IMR-90 (cell line): ENCODE measurements at regions not wholly inside any gene's neighbourhood (a gene's known extent, or its start where the extent isn't known, plus 50 kb on each side); places are given as distances from the start of the nearest gene placed in this dataset.
A peak's percentile ranks its signal among the peaks of the same experiment; 100 is the strongest.
"Not testable (repeated sequence)": the region's sequence is repeated elsewhere in the genome, so short reads cannot be mapped to it uniquely, and the experiment has no call there.

Experiments used
- ATAC-seq: fragments of 200-7000 bp; cut with Tn5 transposase; 2 replicates; pipeline ENCODE4 v1.9.1; 2020; ENCODE audit warnings: low read depth, mild to moderate bottlenecking, moderate library complexity
- BruUV-seq: library from RNA; stranded (reverse); fragments of 400-500 nt; replicated peaks from 2 replicates; lab custom pipeline; 2021; lab: Mats Ljungman, UMichigan
- CTCF ChIA-PET: fragments of 300-600 bp; formaldehyde crosslinking; extraction: SDS; loops from one replicate; lab custom pipeline; 2021; ENCODE audit warnings: antibody characterized with exemption; lab: Yijun Ruan, JAX
- POLR2A ChIA-PET: fragments of 300-600 bp; sonication (Branson Sonifier 250); formaldehyde crosslinking; loops from one replicate; lab custom pipeline; 2022; ENCODE audit warnings: antibody characterized with exemption; ENCODE audit not compliant: unreplicated experiment; lab: Charles Lee
- DNase-seq: peaks from one replicate; pipeline ENCODE4 v3.0.0; 2013
- H2AFZ ChIP-seq: replicated peaks from 2 replicates; pipeline ENCODE3; 2013; ENCODE audit warnings: low read length, mild to moderate bottlenecking; ENCODE audit not compliant: poor library complexity
- H2AK5ac ChIP-seq: 2 replicates; pipeline ENCODE4 v1.6.1; 2013; ENCODE audit warnings: low read depth, low read length, inconsistent platforms
- H2AK9ac ChIP-seq: replicated peaks from 2 replicates; pipeline ENCODE3; 2013; ENCODE audit warnings: mild to moderate bottlenecking, low read depth, low read length, moderate library complexity; ENCODE audit not compliant: poor library complexity
- H2BK120ac ChIP-seq: 2 replicates; pipeline ENCODE4 v1.6.1; 2013; ENCODE audit warnings: low read depth, low read length, inconsistent platforms
- H2BK15ac ChIP-seq: 3 replicates; pipeline ENCODE4 v1.6.1; 2013; ENCODE audit warnings: low read depth, low read length, inconsistent platforms
- H2BK20ac ChIP-seq: 2 replicates; pipeline ENCODE4 v1.6.1; 2013; ENCODE audit warnings: low read depth, mild to moderate bottlenecking, inconsistent platforms, low read length, moderate library complexity
- H2BK5ac ChIP-seq: 2 replicates; pipeline ENCODE4 v1.6.1; 2013; ENCODE audit warnings: mild to moderate bottlenecking, low read depth, low read length, inconsistent platforms; ENCODE audit not compliant: poor library complexity, severe bottlenecking
- H3K14ac ChIP-seq: replicated peaks from 2 replicates; pipeline ENCODE4 v1.6.1; 2013; ENCODE audit warnings: low read depth, low read length, inconsistent platforms
- H3K18ac ChIP-seq: 2 replicates; pipeline ENCODE4 v1.6.1; 2013; ENCODE audit warnings: low read depth, low read length, control low read depth
- H3K23ac ChIP-seq: 2 replicates; pipeline ENCODE4 v1.6.1; 2013; ENCODE audit warnings: low read depth, low read length, inconsistent platforms
- H3K27ac ChIP-seq: 2 replicates; pipeline ENCODE4 v1.5.1; 2013; ENCODE audit warnings: mild to moderate bottlenecking, control low read depth, low read length; ENCODE audit not compliant: insufficient read depth
- H3K27me3 ChIP-seq: 2 replicates; pipeline ENCODE4 v1.6.1; 2013; ENCODE audit warnings: low read length; ENCODE audit not compliant: control insufficient read depth, insufficient read depth
- H3K36me3 ChIP-seq: 2 replicates; pipeline ENCODE4 v1.6.1; 2013; ENCODE audit warnings: low read length, mixed read lengths; ENCODE audit not compliant: control insufficient read depth, insufficient read depth
- H3K4ac ChIP-seq: 2 replicates; pipeline ENCODE4 v1.6.1; 2013; ENCODE audit warnings: low read depth, low read length, inconsistent platforms
- H3K4me1 ChIP-seq: 2 replicates; pipeline ENCODE4 v1.6.1; 2013; ENCODE audit warnings: low read length, mixed read lengths; ENCODE audit not compliant: control insufficient read depth, insufficient read depth
- H3K4me2 ChIP-seq: 2 replicates; pipeline ENCODE4 v1.6.1; 2013; ENCODE audit warnings: low read depth, mild to moderate bottlenecking, control low read depth, low read length, moderate library complexity
- H3K4me3 ChIP-seq: 2 replicates; pipeline ENCODE4 v1.5.1; 2013; ENCODE audit warnings: low read depth, mild to moderate bottlenecking, control low read depth, low read length, moderate library complexity; ENCODE audit not compliant: insufficient read depth
- H3K56ac ChIP-seq: 2 replicates; pipeline ENCODE4 v1.6.1; 2013; ENCODE audit warnings: low read length, inconsistent platforms; ENCODE audit not compliant: insufficient read depth; ENCODE audit errors: extremely low read depth
- H3K79me1 ChIP-seq, 2 experiments: 2 replicates each; pipeline ENCODE4 v1.6.1; 2013; ENCODE audit warnings: low read length in 2 of 2, inconsistent platforms in 1 of 2, low read depth in 1 of 2
- H3K9ac ChIP-seq: 2 replicates; pipeline ENCODE4 v1.6.1; 2013; ENCODE audit warnings: low read depth, low read length, control low read depth
- H3K9me1 ChIP-seq: 2 replicates; pipeline ENCODE4 v1.6.1; 2013; ENCODE audit warnings: low read length, inconsistent platforms; ENCODE audit not compliant: insufficient read depth
- H3K9me3 ChIP-seq: 2 replicates; pipeline ENCODE4 v1.6.1; 2013; ENCODE audit warnings: low read length; ENCODE audit not compliant: control insufficient read depth, insufficient read depth
- H4K20me1 ChIP-seq: 2 replicates; pipeline ENCODE4 v1.6.1; 2013; ENCODE audit warnings: low read length, inconsistent platforms; ENCODE audit not compliant: insufficient read depth
- H4K5ac ChIP-seq: 2 replicates; pipeline ENCODE4 v1.6.1; 2013; ENCODE audit warnings: mild to moderate bottlenecking, low read depth, low read length, control low read depth
- H4K8ac ChIP-seq, 2 experiments: 2 replicates each; pipeline ENCODE4 v1.6.1; 2013; ENCODE audit warnings: low read depth in 2 of 2, low read length in 2 of 2, control low read depth in 1 of 2, inconsistent platforms in 1 of 2
- H4K91ac ChIP-seq: 2 replicates; pipeline ENCODE4 v1.6.1; 2013; ENCODE audit warnings: low read depth, low read length, inconsistent platforms; ENCODE audit not compliant: insufficient read depth
- BHLHE40 ChIP-seq: fragments of 150-350 bp; IDR thresholded peaks from 2 replicates; pipeline ENCODE4 v1.6.1; 2016; ENCODE audit warnings: mild to moderate bottlenecking, low read depth, low read length
- CEBPB ChIP-seq: IDR thresholded peaks from 2 replicates; pipeline ENCODE4 v1.6.1; 2012; ENCODE audit warnings: low read depth, low read length, improper control_type of control experiment
- ELK1 ChIP-seq: fragments of 150-350 bp; IDR thresholded peaks from 2 replicates; pipeline ENCODE4 v1.6.1; 2016; ENCODE audit warnings: low read depth, mild to moderate bottlenecking, low read length, moderate library complexity, borderline replicate concordance
- MAZ ChIP-seq: IDR thresholded peaks from 2 replicates; pipeline ENCODE4 v1.6.1; 2012; ENCODE audit warnings: low read depth, mild to moderate bottlenecking, low read length, improper control_type of control experiment, moderate library complexity, borderline replicate concordance
- POLR2A ChIP-seq: IDR thresholded peaks from 2 replicates; pipeline ENCODE4 v1.6.1; 2012; ENCODE audit warnings: mild to moderate bottlenecking, low read depth, low read length
- USF2 ChIP-seq: fragments of 150-350 bp; IDR thresholded peaks from 2 replicates; pipeline ENCODE4 v1.6.1; 2017; ENCODE audit warnings: mild to moderate bottlenecking, antibody characterized with exemption, low read length, low read depth
- WGBS, 2 experiments: methylation state at CpG; one replicate each; pipeline versions ENCODE4 v1.1.5 to v1.1.7; 2013; ENCODE audit warnings: missing lambda C conversion rate in 2 of 2; ENCODE audit not compliant: insufficient read length in 1 of 2; ENCODE audit errors: extremely low coverage in 2 of 2; 5-methylcytosine and 5-hydroxymethylcytosine counted together
- dilution Hi-C: fragments of 300-500 bp; cut with HindIII; formaldehyde crosslinking; loops from one replicate; pipeline ENCODE4 v1.14.3; 2018; ENCODE audit warnings: low sequenced_read_pairs; ENCODE audit not compliant: unreplicated experiment
- in situ Hi-C: fragments of 300-500 bp; cut with MboI; formaldehyde crosslinking; loops from 3 replicates; pipeline ENCODE4 v1.14.3; 2019; ENCODE audit warnings: low sequenced_read_pairs, inconsistent platforms, mixed read lengths
- intact Hi-C: fragments of 100-400 bp; cut with micrococcal nuclease; formaldehyde crosslinking; loops from 2 replicates; pipeline ENCODE4 v1.10.0; 2022

- H3K18ac ChIP-seq = no peak overlapping the region
- DNase-seq = no peak
- no peak overlapping the region for H4K5ac ChIP-seq
- no peaks in the 10 kb centered on the region for H3K4me1 ChIP-seq
- no peak overlapping the region for H3K9ac ChIP-seq
- no CpG with 5 or more reads among the region's 5 CpGs for WGBS, 2 experiments
- H3K14ac ChIP-seq = no peak overlapping the region
- no peak overlapping the region for H2AK5ac ChIP-seq
- intact Hi-C loops (no loop called here), in situ Hi-C loops (no loop called here), dilution Hi-C loops (no loop called here)
- TF ChIP-seq BHLHE40 (no peak), ELK1 (no peak), MAZ (no peak), USF2 (no peak), POLR2A (no peak), CEBPB (peak; percentile 57; the same call in 1 of the 2 replicates)
- no peaks in the 10 kb centered on the region for H3K79me1 ChIP-seq
- H4K91ac ChIP-seq = no peak overlapping the region
- H3K4me3 ChIP-seq = no peak overlapping the region
- H3K56ac ChIP-seq = no peak overlapping the region
- no peak overlapping the region for H3K23ac ChIP-seq
- ChIA-PET POLR2A (no interaction called here), CTCF (no interaction called here)
- H2BK20ac ChIP-seq = no peak overlapping the region
- H3K4ac ChIP-seq = no peak overlapping the region
- no peaks in the 10 kb centered on the region for H4K20me1 ChIP-seq
- H2AFZ ChIP-seq = no peak overlapping the region
- no peaks in the 10 kb centered on the region for H3K9me1 ChIP-seq
- ATAC-seq = no peak
- H2AK9ac ChIP-seq = no peak overlapping the region
- no TSS peak for BruUV-seq
- H2BK120ac ChIP-seq = no peak overlapping the region
- no peak overlapping the region for H3K27ac ChIP-seq
- no peaks in the 10 kb centered on the region for H3K9me3 ChIP-seq
- no peak overlapping the region for H3K4me2 ChIP-seq
- no peaks in the 10 kb centered on the region for H3K36me3 ChIP-seq
- H2BK5ac ChIP-seq = no peak overlapping the region
- H3K27me3 ChIP-seq = no peaks in the 10 kb centered on the region
- H4K8ac ChIP-seq = no peak overlapping the region
- H2BK15ac ChIP-seq = no peak overlapping the region
Measured at GRCh38 chr5:42252306-42252705, 170.9 kb upstream of the GHR start.

GRCh38 chr5:42259914-42260313 is 163.3 kb upstream of the GHR start:
- H4K20me1 ChIP-seq, H3K36me3 ChIP-seq, H3K14ac ChIP-seq, H2AK5ac ChIP-seq, intact Hi-C loops, H2BK5ac ChIP-seq, BruUV-seq, H3K4me1 ChIP-seq, H3K4ac ChIP-seq, H3K79me1 ChIP-seq, H3K56ac ChIP-seq, H3K27me3 ChIP-seq, DNase-seq, H3K23ac ChIP-seq, POLR2A ChIA-PET, ATAC-seq, H3K18ac ChIP-seq, H3K4me2 ChIP-seq, H4K5ac ChIP-seq, H2BK120ac ChIP-seq, H3K9me3 ChIP-seq, H3K9ac ChIP-seq, H2BK20ac ChIP-seq, H3K27ac ChIP-seq, dilution Hi-C loops, H2AK9ac ChIP-seq, H4K8ac ChIP-seq, H3K4me3 ChIP-seq, H2AFZ ChIP-seq, in situ Hi-C loops, H2BK15ac ChIP-seq, H4K91ac ChIP-seq, H3K9me1 ChIP-seq, CTCF ChIA-PET: not testable (repeated sequence)
- WGBS, 2 experiments = no CpG with 5 or more reads among the region's 12 CpGs
